ENCODE measurements at regions not wholly inside any gene's neighbourhood (a gene's known extent, or its start where the extent isn't known, plus 50 kb on each side); places are given as distances from the start of the nearest gene placed in this dataset.
"Not testable (repeated sequence)": the region's sequence is repeated elsewhere in the genome, so short reads cannot be mapped to it uniquely, and the experiment has no call there.

DNA sequence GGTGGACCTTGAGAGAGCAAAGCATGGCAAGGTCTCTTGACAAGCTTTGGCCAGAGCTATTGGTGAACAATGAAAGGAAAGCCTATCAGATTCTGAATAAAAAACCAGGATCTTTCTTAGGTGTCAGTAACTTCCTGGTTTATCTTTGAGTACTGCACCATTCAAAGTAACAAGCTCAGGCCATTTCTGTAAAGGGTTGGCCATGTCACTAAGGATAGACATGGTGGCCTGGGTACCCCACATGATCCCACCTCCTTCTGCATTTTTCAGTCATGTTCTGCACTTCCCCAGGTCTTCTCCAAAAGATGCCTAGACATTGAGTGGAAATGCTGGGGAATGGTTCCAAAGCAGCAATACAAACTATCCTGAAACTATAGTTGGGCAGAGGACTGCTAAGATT is 242.0 kb downstream of the ARHGAP12 start:
- no peak for DNase-seq (ENCODE audit: low read depth)

GRCh38 chr10:31683682-31684081 is 244.9 kb downstream of the ARHGAP12 start:
- peak; percentile 28 for DNase-seq (ENCODE audit: low read depth)

GRCh38 chr10:31679936-31680335 is 248.7 kb downstream of the ARHGAP12 start:
- no peak for DNase-seq (ENCODE audit: low read depth)

DNA sequence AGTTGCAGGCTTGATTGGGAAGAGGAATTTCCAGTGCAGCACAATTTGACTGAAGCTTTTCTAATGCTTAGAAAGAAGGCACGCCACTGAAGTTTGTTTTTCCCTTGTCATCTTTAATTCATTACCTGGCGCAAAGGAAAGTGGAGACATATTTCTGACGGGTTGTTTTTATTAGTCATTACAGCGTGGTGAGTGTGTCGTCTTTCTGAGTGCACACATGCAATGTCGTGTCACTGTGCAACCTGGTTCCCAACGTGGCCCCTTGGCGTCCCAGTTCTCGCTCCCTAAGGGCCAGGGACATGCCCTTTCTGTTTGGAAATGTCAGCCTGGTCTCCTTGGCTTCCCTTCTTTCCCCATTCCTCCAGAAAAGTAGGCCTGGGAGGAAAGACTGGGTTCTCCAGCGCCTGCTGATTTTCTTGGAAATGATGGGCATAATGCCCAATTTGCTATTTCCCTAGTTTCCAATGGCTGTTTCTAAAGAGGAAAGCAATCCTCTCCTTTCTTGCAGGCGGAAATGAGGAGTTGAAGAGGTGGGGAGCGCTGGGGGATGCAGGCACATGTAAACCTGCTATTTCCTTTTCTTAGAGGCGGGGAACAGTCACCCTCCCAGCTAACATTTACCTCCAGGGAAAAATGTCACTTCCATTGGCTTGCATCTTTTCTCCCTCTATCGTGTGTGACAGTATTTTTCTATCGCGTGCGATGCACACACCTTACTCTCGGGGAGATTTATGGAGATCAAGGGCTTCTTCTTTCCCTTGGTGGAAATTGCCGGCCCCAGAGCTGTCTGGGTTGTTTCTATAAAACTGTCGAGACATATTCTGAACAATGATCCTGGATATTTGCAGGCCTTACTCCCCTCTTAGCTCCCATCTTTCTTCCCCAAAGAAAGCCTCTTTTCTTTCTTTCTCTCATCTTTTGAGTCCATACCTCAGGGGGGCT is 249.8 kb downstream of the ARHGAP12 start:
- DNase-seq (ENCODE audit: low read depth), result no peak

GRCh38 chr10:31678139-31678536 is 250.5 kb downstream of the ARHGAP12 start:
- no peak for DNase-seq (ENCODE audit: low read depth)

DNA sequence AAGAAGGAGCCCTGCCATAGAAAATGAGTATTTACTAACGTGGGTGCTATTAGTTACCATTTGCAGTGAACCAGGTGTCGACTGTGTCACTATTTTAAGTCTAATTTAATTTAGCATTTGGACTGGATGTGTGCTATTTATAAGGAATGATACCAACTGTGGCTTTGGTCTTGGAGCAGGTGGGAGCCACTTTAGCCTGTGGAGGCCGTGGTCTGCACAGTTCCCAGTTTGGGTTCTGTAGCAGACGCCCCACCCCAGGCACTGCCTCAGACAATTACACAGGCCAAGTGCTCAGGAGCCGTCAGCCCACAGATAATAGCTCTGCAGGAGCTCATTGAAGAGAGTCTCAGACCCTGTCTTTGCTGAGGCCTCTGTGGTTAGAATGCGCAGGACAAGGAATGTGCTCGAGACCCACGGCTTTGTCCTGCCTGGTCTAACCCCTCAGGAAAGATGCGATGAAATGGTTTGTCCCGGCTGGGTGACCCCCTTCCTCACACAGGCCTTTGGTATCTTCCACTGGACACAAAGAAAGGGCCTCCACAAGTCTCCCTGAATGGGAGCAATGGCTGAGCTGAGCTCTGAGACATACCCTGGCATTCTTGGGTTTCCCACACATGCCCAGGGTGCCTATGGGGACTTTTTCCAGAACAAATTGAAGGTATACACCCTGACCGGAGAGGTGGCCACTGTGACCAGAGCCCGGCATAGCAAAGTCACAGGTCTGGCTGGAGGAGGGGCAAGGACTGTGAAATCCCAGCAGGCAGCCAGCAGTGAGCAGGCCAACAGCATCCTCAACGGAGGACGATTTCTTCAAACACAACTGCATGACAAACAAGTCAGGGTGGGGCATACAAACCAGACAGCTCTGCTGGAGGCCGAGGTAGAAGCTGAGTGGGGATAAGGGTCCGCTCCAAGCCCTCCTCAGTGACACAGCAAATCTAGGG is 251.2 kb downstream of the ARHGAP12 start:
- no peak for DNase-seq (ENCODE audit: low read depth)

DNA sequence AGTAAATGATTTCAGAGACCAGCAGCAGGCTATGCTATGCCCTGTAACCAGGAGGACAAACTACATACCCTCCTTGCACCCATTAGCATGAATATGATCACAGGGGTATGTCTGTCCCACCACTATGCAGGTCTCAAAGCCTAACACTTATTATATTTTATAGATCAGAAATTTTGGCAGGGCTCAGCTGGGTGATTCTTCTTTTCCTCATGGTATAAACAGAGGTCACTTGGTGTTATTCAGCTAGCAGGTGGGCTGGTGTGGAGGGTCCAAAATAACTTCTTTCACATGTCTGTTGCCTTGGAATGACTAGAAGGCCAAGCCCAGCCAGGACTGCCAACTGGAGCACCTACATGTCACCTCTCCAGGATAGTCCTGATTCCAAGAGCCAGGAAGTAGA is 252.9 kb downstream of the ARHGAP12 start:
- DNase-seq (ENCODE audit: low read depth), result no peak

DNA sequence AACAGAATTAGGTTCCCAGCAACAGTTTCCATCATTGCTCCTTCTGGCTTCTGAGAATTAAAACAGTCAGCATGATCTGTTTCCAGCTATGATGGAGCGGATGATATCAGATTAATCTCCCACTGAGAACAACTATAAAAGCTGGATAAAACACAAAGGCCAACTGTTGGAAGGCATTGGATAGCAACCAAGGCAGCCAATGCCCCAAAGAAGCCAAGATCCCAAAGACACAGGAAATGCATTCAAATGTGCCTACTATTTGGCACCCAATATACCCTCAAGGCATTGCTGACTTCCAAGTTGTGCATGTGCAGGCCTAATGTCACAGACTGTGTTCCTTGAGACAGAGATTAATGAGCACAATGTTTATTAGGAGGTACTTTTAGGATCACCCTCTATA is 259.3 kb downstream of the ARHGAP12 start:
- no peak for DNase-seq (ENCODE audit: low read depth)

GRCh38 chr10:31668326-31668725 is 260.3 kb downstream of the ARHGAP12 start:
- DNase-seq (ENCODE audit: low read depth), result no peak

GRCh38 chr10:31665764-31666279 is 262.8 kb downstream of the ARHGAP12 start:
- DNase-seq (ENCODE audit: low read depth), result not testable (repeated sequence)

- no peak for DNase-seq (ENCODE audit: low read depth)
These were observed 263.8 kb downstream of the ARHGAP12 start for GRCh38 chr10:31664803-31665202.

GRCh38 chr10:31664071-31664470 is 264.6 kb downstream of the ARHGAP12 start:
- not testable (repeated sequence) for DNase-seq (ENCODE audit: low read depth)

DNA sequence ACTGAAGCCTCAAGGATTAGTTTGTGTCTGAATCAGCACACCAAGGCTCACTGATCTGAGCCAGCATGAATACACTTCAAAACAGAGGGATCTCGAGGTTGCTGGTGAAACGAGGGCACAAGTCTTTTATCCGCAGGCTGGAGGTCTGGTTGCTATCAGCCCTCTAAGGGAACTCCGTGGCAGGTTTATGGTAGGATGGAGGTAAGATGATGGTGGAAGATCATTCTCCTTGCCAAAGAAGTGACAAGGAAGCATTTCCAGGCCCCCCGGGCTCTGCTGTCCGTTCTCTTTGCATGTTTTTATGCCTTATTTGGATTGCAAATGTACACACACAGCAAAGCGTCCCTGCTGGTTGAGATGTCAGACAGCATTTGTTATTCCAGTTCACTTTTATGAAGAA is 268.3 kb downstream of the ARHGAP12 start:
- no peak for DNase-seq (ENCODE audit: low read depth)

DNA sequence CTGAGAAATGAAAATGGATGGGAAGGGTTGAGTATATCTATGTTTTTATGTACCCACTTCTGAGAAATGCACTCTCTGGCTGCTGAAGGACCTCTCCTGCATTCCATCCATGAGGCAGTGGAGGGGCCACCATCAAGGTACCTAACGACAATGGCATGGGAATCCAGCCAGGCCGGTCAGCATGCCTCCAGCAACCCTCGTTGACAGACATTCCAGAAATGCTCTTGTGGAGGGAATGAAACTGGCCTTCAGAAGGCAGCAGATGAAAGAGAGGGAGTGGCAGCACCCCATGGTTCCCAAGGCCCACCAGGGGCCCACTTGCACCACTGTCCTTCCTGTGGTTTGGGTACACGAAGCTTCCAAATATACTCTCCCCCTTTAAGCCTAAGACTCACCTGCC is 269.0 kb downstream of the ARHGAP12 start:
- no peak for DNase-seq (ENCODE audit: low read depth)

- no peak for DNase-seq (ENCODE audit: low read depth)
These were observed 271.2 kb downstream of the ARHGAP12 start for GRCh38 chr10:31657434-31657872.

DNA sequence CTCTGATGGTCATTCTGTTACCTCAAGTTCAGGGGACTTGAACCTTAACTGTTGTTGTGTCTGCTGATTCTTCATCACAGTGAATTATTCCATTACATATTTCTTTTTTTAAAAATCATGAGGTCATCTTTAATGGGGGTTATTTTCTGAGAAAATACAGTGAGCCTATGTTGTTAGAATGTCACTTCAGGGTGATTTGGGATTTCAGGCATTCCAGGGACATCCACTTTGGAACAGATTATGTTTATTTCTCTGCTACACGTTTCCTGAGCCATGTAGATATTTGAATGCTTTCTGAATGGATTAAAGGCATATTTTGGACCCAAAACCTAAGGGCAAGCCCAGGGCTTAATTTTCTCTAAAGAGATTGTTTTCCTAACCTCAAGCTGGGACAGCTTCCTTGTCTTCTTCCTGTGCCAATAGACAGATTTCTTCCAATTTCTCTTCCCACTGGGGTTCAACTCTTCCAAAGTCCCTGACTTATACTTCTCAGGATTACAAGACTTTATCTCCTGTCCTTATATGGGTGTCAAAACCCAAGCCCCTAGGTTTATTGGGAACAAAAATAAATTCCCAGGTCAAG is 271.7 kb downstream of the ARHGAP12 start:
- DNase-seq (ENCODE audit: low read depth), result no peak

GRCh38 chr10:31652038-31652437 is 276.6 kb downstream of the ARHGAP12 start:
- no peak for DNase-seq (ENCODE audit: low read depth)

DNA sequence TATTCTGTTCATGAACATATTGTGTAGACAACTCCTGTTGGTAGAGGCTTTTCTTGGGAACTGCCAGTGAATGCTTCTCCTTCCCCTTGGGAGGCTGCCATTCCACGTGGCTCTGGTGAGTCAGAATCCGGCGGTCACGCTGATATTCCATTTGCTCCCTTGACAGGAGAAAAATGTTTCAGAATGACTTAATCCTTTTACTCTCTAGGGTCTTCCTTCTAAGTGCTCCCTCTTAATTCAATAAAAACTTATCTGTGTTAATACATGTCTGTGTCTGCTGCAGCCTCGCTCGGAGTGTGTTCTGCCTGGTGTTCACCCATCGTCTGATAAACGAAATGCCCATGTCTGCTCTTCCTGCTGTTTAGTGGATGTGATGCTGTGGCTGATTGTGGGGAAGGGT is 278.6 kb downstream of the ARHGAP12 start:
- DNase-seq (ENCODE audit: low read depth), result peak; percentile 87

- no peak for DNase-seq (ENCODE audit: low read depth)
These were observed 279.7 kb downstream of the ARHGAP12 start for GRCh38 chr10:31648966-31649365.

- peak; percentile 35 for DNase-seq (ENCODE audit: low read depth)
These were observed 280.8 kb downstream of the ARHGAP12 start for GRCh38 chr10:31647861-31648260.

DNA sequence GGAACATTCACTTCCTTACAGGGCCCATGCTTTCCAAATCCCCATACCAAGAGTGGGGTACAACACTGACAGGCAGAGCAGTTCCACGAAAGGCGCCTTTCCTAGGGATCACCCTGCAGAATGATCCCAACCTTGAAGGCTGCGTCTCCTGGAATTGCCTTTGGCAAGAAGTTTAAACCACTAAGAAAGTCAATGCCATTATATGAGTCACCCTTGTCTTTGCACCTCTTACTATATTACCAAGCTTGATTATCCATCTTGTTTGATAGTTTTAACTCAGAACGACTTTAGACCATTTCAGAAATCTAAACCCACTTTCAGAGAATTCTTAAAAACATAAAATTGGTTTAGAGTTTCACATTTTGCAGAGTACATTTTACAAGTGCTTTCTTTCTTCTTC is 282.1 kb downstream of the ARHGAP12 start:
- DNase-seq (ENCODE audit: low read depth), result peak; percentile 36

DNA sequence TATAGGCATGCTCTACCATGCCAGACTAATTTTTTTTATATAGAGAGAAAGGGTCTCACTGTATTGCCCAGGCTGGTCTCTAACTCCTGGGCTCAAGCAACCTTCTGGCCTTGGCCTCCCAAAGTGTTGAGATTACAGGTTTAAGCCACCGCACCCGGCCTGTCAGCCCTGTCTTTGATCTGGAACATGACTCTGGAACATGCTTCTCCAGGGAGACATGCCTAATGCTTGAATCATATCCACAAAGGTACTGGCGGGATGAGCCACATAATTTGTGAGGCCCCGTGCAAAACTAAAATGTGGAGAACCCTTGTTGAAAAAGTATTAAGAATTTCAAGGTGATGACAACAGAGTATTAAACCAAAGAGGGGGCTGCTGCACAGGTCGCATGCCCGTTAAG is 282.8 kb downstream of the ARHGAP12 start:
- peak; percentile 64 for DNase-seq (ENCODE audit: low read depth)

Data from ELR (cell line).